Activated CD4-positive, alpha-beta T cell treated with anti-CD3 and anti-CD28 coated beads, Interleukin-2, amount 50 U/mL, for 24 hours (primary cell): ENCODE measurements at regions not wholly inside any gene's neighbourhood (a gene's known extent, or its start where the extent isn't known, plus 50 kb on each side); places are given as distances from the start of the nearest gene placed in this dataset.

Experiments
- DNase-seq, 2 donors: peaks; one replicate each; pipeline ENCODE4 v3.0.0-alpha.2; 2020; ENCODE audit warnings: low read depth in 1 of 2, low spot score in 1 of 2

DNA sequence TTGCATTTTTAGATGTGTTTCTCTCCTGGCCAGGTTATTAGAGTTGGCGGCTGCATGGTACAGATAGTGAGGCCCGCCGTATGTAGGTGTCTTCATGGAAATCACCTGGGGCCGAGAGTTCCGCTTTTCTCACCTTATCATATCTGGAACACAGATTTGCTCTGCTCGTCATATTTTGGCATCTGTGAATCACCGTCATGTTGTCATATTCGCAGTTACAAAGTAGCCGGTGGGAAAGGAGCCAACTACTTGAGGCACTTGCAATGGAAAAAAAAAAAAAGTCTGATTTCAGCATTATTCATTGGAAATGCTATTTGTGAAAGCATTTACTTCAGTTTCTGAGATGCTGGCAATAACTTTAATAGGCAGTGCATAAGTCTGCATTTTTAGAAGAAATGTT is 1715.2 kb upstream of the TENM3 start:
- DNase-seq = no peak

DNA sequence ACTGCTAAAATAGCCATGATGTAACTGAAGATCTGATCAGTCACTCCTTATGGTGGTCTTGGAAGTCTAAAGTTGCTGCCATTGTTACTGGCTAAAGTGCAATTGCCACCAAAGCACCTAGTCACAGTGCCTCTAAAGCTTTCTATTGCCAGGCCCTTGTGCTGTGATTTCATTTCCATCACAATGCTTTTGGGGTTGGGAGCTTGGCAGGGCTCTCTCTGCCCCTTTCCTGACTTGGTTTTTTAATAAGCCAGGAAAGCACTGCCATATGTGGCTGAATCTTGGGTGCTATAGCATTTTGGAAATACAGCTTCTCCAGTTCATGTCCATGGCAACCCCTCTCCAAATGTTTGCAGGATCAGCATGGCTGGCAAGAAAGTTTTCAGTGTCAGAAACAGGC is 1712.4 kb upstream of the TENM3 start:
- DNase-seq = no peak

DNA sequence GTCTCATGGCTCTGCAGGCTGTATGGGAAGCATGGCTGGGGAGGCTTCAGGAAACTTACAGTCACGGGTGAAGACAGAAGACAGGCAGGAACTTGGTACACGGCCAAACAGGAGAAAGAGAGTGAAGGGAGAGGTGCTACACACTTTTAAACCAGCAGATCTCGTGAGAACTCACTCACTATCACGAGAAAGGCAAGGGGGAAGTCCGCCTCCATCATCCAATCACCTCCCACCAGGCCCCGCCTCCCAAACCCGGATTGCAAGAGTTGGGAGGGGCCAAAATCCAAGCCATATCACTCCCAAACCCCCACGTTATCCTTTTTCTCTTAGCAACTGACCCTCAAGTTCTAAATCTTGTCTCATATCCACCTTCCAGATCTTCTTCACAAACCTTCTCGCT is 1710.5 kb upstream of the TENM3 start:
- no peak for DNase-seq

DNA sequence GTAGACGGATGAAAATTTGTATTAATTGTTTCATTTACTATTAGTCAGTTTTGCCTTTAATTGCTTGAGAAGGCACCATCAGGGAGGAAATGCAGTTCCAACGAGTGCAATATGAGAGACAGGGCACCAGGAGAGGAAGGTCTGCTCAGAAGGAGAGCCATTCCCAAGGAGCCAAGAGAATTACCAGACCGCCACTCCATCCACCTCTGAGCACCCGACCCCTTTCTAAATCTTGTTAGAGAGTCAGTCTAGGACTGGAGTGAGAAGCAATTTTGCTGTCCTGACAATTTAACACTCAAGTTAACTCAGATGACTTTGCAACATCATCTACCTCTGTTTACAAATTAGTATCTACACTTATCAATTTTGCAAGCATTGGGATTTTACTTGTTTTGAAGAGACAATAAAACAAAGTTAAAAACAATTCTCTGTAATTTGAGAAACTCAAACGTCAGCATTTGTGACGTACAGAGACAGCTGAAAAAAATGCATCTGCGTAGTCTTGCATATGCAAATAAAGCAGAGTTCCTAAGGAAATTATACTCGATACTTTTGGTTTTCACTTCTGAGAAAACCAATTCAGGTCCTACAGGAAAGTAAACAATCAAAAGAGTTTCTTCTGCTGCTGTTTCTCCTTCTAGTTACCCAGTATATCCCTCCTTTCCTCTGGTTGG is 1704.7 kb upstream of the TENM3 start:
- DNase-seq = no peak

DNA sequence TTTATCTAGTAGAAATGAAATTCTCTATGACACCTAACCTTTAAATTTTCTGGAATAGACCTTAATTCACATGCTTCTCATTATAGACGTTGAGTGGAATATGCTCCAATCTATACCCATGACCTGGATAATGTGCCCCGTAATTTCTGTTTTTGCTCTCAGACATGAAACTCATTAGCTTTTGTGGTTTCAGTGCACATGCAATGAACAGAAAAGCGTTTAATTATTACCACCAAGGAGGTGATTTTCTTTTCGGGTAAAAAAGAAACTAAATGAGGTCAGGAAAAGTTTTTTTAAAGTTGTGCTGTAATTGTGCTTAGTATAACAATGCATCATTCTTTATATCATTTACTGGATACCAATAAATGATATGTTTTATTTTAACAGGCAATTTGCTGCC is 1703.9 kb upstream of the TENM3 start:
- no peak for DNase-seq

DNA sequence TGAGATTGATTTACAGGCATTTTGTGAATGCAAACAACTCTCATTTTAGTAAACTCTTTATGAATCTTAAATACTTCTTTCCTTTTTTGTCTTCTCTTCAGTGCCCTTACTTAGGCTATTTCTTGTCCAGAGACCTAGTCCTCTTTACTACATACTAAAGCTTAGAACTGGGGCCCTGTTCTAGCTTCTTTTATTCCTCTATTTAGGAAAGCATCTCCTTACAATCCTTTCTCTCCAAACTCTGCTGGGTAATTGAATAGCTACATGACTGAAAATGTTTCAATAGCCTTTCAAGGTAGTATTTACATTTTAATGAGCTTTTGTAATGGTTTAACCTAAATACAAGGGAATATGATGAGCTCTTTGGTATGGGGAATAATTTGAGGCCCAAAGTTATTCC is 1701.5 kb upstream of the TENM3 start:
- DNase-seq = no peak

DNA sequence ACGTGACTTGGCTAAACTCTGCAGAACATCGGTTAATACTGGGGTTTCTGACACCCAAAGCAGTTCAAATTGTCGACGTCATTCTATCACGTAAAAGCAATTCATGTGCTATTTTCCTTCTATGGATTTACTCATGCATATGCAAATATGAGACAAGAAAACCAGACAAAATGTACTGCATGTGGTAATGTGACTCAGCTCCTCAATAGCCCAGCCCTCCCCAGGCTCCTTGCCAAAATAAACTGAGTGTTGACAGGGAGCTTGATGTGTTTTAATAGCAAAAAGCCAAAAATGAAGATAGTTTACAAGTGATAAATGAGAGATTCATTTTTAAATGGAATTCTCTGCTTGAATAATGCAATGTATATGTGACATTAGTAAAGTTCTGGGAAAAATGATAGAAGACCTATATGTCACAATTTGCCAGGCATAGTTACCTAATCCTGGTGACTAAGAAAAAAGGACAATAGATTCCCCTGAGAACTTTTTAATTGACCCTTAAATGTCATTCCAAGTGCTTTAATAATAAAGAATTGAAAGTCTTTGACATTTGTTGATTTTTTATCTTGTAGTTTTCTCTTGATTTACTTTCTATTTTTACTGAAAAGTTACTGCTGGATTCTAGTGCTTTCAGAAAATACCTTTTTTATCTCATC is 1700.6 kb upstream of the TENM3 start:
- DNase-seq = no peak

DNA sequence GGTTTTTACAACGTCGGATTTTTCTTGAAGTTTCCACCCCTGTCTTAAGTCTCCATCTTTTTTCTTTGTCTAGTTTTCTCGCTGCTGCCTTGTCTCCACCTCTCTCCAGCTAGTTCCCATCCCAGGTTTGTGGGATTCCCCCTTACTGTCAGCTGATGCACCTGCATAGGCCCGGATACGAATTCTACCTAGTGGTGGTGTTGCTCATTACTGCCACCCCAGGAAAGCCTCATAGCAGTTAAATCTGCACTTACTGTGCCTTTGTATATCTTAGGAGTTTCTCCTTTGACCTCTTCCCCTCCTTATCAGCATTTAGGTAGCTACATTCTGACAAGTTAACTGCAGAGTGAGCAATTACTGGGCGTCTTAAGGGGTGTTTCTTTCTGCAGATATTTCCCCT is 1693.1 kb upstream of the TENM3 start:
- no peak for DNase-seq

DNA sequence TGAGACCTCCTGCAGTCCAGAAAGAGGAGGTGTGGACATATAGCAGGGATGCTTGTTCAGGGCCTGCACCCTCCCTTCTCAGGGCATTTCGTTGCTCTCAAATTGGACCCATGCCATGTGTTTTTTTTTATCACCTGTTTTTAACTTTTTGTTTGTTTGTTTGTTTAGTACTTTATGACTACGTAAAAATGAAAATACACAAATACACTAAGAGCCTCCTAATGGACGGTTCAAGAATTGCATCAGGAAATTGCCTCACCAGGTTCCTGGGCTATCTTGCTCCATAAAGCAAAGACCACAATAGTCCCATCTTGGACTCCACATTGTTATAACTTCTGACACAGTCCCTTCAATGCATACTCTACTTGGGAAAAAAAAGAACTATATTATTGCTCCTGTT is 1685.9 kb upstream of the TENM3 start:
- DNase-seq = no peak

DNA sequence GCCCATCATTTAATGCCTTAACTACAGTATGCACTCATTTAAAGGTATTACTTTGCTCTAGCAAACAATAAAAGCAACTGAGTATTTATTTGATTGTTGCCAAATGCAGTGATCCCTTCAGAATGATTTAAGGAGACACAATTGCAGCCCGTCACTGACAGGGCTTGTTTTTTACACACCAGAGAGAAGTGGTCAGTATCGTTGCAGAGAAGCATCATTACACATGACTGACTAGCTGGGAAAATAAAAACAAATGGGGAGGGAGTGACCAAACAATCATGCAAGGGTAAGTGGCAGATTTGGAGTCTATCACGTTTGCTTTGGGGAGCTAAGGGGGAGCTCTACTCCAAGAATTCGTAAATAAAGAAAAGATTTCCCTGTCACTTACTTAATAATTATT is 1685.3 kb upstream of the TENM3 start:
- DNase-seq = no peak

DNA sequence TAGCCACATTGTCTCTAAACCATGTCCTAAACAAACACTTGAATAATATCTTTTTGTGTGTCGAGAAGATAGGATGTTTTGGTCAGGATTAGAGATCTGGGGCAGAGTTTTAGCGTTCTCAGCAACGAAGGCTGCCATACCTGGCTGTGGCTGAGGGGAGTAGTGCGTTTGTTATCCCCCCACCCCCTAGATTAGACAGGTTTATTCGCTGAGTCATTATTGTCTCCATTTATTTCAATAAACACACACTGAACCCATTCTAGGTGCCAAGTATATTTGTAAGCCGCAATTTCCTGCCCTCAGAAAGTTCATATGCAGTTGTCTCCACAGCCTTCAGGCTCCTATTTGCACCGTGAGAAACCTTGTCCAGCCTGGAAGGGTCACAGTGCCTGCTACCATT is 1684.8 kb upstream of the TENM3 start:
- DNase-seq = no peak

DNA sequence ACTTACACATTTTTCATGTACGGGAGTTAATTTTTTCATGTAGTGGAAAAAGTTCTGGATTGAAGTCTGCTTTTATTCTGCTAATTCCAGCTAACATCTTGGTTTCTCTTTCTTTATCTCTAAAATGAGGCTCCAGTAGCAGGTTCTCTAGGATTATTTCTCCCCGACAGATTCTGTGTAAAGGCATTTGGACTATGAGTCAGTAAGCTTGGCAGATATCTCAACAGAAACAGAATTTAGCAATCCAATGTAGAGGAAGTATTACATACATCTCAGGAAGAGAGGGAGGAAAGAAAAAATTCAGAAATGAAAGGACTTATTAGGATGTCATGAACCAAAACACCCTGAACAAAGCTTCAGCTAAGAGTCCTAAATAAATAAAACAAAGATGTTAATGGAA is 1682.3 kb upstream of the TENM3 start:
- no peak for DNase-seq

DNA sequence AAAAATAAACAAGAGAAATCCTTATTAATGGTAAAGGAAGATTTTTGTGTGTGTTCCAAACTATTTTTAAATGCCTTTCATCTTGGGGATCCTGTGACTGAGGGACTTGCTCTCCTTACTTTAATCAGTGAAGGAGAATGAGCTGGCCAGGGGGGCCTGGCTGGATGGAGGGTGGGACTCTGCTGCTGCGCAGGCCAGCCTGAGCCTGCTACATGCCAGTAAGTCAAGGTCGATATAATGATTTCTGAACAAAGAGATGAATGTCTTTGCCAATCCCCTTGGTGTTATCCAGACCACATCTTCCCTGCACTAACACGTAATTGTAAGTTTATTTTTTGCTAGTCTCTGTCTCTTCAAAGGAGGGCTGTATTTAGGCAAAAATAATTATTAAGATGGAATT is 1679.2 kb upstream of the TENM3 start:
- no peak for DNase-seq

DNA sequence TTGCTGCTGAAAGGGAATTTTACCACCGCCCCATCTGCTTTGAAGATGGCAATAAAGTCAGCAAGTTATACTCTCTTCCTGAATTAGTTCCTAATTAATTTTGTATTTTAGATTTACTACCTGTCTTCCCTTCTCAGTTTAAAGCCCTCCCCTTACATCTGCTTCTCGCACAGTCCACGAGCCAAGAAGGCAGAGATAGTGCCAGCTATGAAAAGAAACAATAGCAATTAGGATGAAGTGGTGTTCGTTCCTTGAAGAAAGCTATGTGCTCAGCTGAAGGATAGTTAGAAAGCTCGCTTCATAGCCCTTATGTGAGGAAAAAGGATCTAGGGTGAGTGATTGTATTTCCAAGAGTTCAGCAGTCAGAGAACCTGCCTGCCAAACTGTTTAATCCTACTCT is 1678.8 kb upstream of the TENM3 start:
- DNase-seq = no peak

DNA sequence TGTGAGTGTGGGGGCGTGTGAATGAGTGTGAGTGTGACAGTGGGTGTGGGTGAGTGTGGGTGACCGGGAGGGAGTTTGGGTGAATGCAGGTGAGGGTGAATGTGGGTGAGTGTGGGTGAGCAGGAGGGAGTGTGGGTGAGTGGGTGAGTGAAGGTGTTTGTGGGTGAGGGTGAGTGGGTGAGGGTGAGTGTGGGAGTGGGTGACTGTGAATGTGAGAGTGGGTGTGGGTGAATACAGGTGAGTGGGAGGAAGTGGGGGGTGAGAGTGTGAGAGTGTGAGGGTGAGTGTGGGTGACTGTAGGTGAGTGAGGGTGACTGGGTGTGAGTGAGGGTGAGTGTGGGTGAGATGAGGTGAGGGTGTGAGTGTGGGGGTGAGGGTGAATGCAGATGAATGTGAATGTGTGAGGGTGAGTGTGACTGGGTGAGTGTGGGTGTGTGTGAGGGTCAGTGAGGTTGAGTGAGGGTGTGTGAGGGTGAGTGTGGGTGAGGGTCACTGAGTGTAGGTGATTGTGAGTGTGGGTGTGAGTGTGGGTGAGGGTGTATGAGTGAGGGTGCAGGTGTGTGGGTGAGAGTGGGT is 1677.3 kb upstream of the TENM3 start:
- DNase-seq = no peak

DNA sequence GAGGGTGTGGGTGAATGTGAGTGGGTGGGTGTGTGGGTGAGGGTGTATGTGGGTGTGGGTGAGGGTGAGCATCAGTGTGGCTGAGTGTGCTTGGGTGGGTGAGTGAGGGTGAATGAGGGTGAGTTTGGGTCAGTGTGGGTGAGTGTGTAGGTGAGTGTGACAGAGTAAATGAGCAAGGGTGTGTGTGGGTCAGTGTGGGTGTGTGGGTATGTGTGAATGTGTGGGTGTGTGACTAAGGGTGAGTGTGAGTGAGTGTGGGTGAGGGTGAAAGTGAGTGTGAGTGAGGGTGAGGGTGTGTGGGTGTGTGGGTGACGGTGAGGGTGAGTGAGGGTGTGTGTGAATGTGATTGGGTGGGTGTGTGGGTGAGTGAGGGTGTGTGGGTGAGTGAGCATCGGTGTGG is 1676.7 kb upstream of the TENM3 start:
- no peak for DNase-seq

DNA sequence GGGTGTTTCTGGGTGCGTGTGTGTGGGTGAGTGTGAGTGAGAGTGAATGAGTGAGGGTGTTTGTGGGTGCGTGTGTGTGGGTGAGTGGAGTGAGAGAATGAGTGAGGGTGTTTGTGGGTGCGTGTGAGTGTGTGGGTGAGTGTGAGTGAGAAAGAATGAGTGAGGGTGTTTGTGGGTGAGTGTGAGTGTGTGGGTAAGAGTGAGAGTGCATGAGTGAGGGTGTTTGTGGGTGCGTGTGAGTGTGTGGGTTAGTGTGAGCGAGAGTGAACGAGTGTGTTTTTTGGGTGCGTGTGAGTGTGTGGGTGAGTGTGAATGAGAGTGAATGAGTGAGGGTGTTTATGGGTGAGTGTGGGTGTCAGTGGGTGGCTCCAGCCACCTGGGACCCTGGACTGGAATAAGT is 1676.1 kb upstream of the TENM3 start:
- DNase-seq = no peak

DNA sequence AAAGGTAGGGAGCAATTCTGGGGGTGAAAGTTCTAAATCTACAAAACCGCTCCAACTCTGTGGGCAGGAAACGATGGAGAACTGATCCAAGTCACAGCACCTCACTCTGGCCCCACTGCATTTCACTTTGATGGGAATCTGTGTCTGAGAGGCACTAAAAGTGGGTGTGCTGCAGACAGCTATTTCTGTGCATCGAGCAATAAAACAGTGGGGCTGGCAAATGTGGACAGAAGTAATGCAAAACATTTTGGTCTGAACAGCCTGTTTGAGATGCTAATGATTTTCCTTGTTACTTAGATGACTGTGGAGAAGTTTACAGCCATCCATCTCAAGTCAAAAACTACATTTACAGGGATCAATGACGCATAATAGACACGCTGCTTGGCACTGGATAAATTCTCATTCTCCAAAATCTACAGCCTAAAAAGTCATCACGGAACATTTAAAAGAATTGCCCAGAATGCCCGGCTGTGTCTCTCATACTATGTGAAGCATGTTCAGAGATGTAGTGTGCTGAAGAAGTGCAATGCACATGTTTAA is 1671.6 kb upstream of the TENM3 start:
- no peak for DNase-seq

DNA sequence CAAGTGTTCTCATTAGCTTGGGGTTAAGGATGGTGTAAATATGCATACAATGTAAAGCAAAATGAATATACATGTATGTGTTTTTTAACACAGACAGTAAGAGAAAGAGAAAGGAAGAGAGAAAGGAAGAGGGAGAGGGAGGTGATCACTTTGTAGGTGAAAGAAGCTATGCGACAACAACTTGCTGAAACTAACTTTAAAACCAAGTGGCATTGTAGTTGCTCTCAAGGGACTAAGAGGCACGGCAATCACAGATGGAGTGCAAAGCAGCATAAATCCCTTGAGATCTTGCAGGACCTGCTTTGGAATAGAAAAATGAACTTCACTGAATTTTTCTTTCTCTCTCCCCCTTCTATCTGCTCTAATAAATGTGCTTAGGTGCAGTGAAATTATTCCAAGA is 1665.0 kb upstream of the TENM3 start:
- DNase-seq = no peak

DNA sequence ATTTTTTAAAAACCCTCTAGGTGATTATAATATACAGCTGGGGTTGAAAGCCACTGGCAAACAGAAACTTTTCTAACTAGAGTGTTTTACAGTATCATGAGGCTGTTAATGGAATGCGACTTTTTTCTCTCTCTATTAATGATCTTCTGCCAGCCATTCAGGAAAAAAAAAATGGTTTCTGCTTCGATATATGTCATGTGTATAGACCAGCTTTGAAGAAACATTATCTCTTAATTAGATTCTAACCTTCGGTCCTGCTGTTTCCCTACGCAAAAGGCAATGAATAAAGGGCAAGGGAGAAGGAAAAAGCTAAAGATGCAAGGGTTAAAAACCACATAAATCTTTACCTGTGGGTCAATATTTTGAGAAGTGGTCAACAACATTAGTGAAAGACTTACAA is 1662.1 kb upstream of the TENM3 start:
- DNase-seq = no peak

DNA sequence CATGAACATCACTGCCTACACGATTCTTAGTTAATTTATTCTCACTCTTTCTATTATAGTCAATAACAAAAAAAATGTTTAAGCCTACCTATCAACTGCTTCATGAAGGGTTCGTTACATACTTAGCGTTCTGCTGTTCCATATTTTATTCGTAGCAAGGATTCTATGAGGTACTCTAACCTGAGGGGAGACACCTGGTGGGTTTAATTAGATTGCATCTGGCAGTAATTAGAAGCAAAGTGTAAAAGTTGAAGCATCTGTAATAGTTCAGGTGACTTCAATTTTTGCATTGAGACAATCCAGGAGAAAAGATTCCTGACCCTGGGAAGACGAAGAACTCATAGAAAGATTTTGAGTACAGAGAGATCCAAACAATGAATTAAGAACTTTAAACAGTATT is 1655.8 kb upstream of the TENM3 start:
- DNase-seq = no peak

DNA sequence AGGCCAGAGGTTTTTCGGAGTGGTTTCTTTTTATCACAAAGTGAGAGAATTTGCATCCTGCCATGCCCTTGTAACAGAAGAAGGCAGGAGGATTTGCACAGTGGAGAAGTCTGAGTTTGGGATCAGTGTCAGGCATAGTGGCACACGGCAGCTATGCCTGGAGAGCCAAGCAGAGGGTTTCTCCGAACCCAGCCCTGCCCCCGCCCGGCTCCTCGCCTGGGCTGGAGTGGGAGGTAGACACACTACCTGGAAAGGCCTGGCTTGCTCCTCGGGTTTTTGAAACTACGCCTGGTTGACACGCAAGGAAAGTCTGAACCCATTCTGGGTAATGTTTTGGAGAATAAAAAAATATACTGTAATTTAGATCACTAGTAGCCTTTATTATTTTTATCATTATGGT is 1653.6 kb upstream of the TENM3 start:
- DNase-seq = no peak
